Esophagus muscularis mucosa (tissue), 3 donors: ENCODE measurements at regions not wholly inside any gene's neighbourhood (a gene's known extent, or its start where the extent isn't known, plus 50 kb on each side); places are given as distances from the start of the nearest gene placed in this dataset.

Experiments used
- CTCF ChIP-seq, 3 experiments: fragments of 200-600 bp in 2 of 3; fragments of 450-650 bp in 1 of 3; sonication (generic) in 2 of 3; IDR thresholded peaks; one replicate each; pipeline ENCODE4 v1.5.1; 2017 to 2019; ENCODE audit warnings: antibody characterized with exemption in 3 of 3, mild to moderate bottlenecking in 2 of 3, moderate library complexity in 1 of 3
- POLR2A ChIP-seq: fragments of 450-650 bp; IDR thresholded peaks from one replicate; pipeline ENCODE4 v1.6.1; 2017; ENCODE audit warnings: antibody characterized with exemption, moderate library complexity, mild to moderate bottlenecking, low read depth
- POLR2AphosphoS5 ChIP-seq, 2 donors: sonication (generic); formaldehyde crosslinking; IDR thresholded peaks; one replicate each; pipeline ENCODE4 v1.6.1; 2017; ENCODE audit warnings: antibody characterized with exemption in 2 of 2

- TF ChIP-seq POLR2AphosphoS5 (IDR thresholded peaks at IDR 0.05) (no peak), CTCF (IDR thresholded peaks at IDR 0.05) (no peak), POLR2A (no peak)
Observed at GRCh38 chr2:16279201-16279570, 338.8 kb downstream of the MYCN start.
